ENCODE measurements at regions not wholly inside any gene's neighbourhood (a gene's known extent, or its start where the extent isn't known, plus 50 kb on each side); places are given as distances from the start of the nearest gene placed in this dataset.

- Histone ChIP-seq H3K4me3 (ENCODE audit: control insufficient read depth in 1 of 7, extremely low read depth in 1 of 7, insufficient read depth in 4 of 7, low read depth in 2 of 7, low read length in 6 of 7) (peak overlapping the region in 1 of 7 experiments; percentile 55), H3K4me1 (ENCODE audit: control extremely low read depth in 1 of 4, control insufficient read depth in 4 of 4, insufficient read depth in 4 of 4, low read length in 3 of 4) (peaks cover 6 to 33% (median 23%) of the 10 kb centered on the region in 4 experiments), H3K27me3 (replicated peaks in 2 of 5; ENCODE audit: control insufficient read depth in 4 of 5, insufficient read depth in 5 of 5, low read length in 4 of 5) (peaks cover 0 to 71% (median 12%) of the 10 kb centered on the region in 5 experiments), H3K9me3 (ENCODE audit: control extremely low read depth in 1 of 5, control insufficient read depth in 4 of 5, insufficient read depth in 2 of 5, low read depth in 1 of 5, low read length in 4 of 5) (peaks cover 0 to 2% (median 0%) of the 10 kb centered on the region in 5 experiments), H3K36me3 (ENCODE audit: control insufficient read depth in 4 of 4, insufficient read depth in 4 of 4, low read length in 3 of 4) (no peaks in the 10 kb centered on the region), H3K27ac (ENCODE audit: insufficient read depth in 1 of 2, low read depth in 1 of 2, low read length in 2 of 2, poor library complexity in 1 of 2, severe bottlenecking in 2 of 2) (no peak overlapping the region)
- CTCF ChIA-PET = no interaction called here
- POLR2A ChIA-PET = no interaction called here
- WGBS (ENCODE audit: insufficient coverage) = 10% methylated on average over 9 of the region's 9 CpGs
- DNase-seq = no peak
These were observed 79.8 kb upstream of the MEF2A start for GRCh38 chr15:99485992-99486370.

GRCh38 chr15:99486371-99487336 lies 79.1 kb upstream of the MEF2A start:
- H3K4me1 ChIP-seq (ENCODE audit: control extremely low read depth in 1 of 4, control insufficient read depth in 4 of 4, insufficient read depth in 4 of 4, low read length in 3 of 4) = peaks cover 6 to 28% (median 23%) of the 10 kb centered on the region in 4 experiments
- WGBS (ENCODE audit: insufficient coverage) = 7% methylated on average over 26 of the region's 31 CpGs
- CTCF ChIA-PET = no interaction called here
- peak in 2 of 3 donors; percentile 47 to 52 for DNase-seq
- H3K27me3 ChIP-seq (replicated peaks in 2 of 5; ENCODE audit: control insufficient read depth in 4 of 5, insufficient read depth in 5 of 5, low read length in 4 of 5) = peaks cover 0 to 73% (median 13%) of the 10 kb centered on the region in 5 experiments
- H3K36me3 ChIP-seq (ENCODE audit: control insufficient read depth in 4 of 4, insufficient read depth in 4 of 4, low read length in 3 of 4) = no peaks in the 10 kb centered on the region
- H3K27ac ChIP-seq (ENCODE audit: insufficient read depth in 1 of 2, low read depth in 1 of 2, low read length in 2 of 2, poor library complexity in 1 of 2, severe bottlenecking in 2 of 2) = no peak overlapping the region
- POLR2A ChIA-PET = no interaction called here
- H3K4me3 ChIP-seq (ENCODE audit: control insufficient read depth in 1 of 7, extremely low read depth in 1 of 7, insufficient read depth in 4 of 7, low read depth in 2 of 7, low read length in 6 of 7) = peak overlapping the region in 2 of 7 experiments; percentile 3 to 55
- H3K9me3 ChIP-seq (ENCODE audit: control extremely low read depth in 1 of 5, control insufficient read depth in 4 of 5, insufficient read depth in 2 of 5, low read depth in 1 of 5, low read length in 4 of 5) = peaks cover 0 to 2% (median 0%) of the 10 kb centered on the region in 5 experiments

- DNase-seq = no peak
- Histone ChIP-seq H3K4me1 (ENCODE audit: control extremely low read depth in 1 of 4, control insufficient read depth in 4 of 4, insufficient read depth in 4 of 4, low read length in 3 of 4) (peaks cover 6 to 25% (median 23%) of the 10 kb centered on the region in 4 experiments), H3K36me3 (ENCODE audit: control insufficient read depth in 4 of 4, insufficient read depth in 4 of 4, low read length in 3 of 4) (no peaks in the 10 kb centered on the region), H3K27ac (ENCODE audit: insufficient read depth in 1 of 2, low read depth in 1 of 2, low read length in 2 of 2, poor library complexity in 1 of 2, severe bottlenecking in 2 of 2) (no peak overlapping the region), H3K4me3 (ENCODE audit: control insufficient read depth in 1 of 7, extremely low read depth in 1 of 7, insufficient read depth in 4 of 7, low read depth in 2 of 7, low read length in 6 of 7) (peak overlapping the region in 1 of 7 experiments; percentile 55), H3K9me3 (ENCODE audit: control extremely low read depth in 1 of 5, control insufficient read depth in 4 of 5, insufficient read depth in 2 of 5, low read depth in 1 of 5, low read length in 4 of 5) (peaks cover 0 to 2% (median 0%) of the 10 kb centered on the region in 5 experiments), H3K27me3 (replicated peaks in 2 of 5; ENCODE audit: control insufficient read depth in 4 of 5, insufficient read depth in 5 of 5, low read length in 4 of 5) (peaks cover 0 to 73% (median 13%) of the 10 kb centered on the region in 5 experiments)
- ChIA-PET CTCF (no interaction called here), POLR2A (no interaction called here)
- WGBS (ENCODE audit: insufficient coverage) = 100% methylated on average over 3 of the region's 5 CpGs
These were observed 78.5 kb upstream of the MEF2A start for GRCh38 chr15:99487337-99487730.

- H3K27ac ChIP-seq (ENCODE audit: insufficient read depth in 1 of 2, low read depth in 1 of 2, low read length in 2 of 2, poor library complexity in 1 of 2, severe bottlenecking in 2 of 2) = no peak overlapping the region
- peaks cover 0 to 43% (median 5%) of the 10 kb centered on the region in 5 experiments for H3K27me3 ChIP-seq (replicated peaks in 2 of 5; ENCODE audit: control insufficient read depth in 4 of 5, insufficient read depth in 5 of 5, low read length in 4 of 5)
- no peak for DNase-seq
- ChIA-PET POLR2A (no interaction called here), CTCF (no interaction called here)
- H3K4me3 ChIP-seq (ENCODE audit: control insufficient read depth in 1 of 7, extremely low read depth in 1 of 7, insufficient read depth in 4 of 7, low read depth in 2 of 7, low read length in 6 of 7) = no peak overlapping the region
- H3K4me1 ChIP-seq (ENCODE audit: control extremely low read depth in 1 of 4, control insufficient read depth in 4 of 4, insufficient read depth in 4 of 4, low read length in 3 of 4) = peaks cover 0 to 24% (median 20%) of the 10 kb centered on the region in 4 experiments
- no peaks in the 10 kb centered on the region for H3K36me3 ChIP-seq (ENCODE audit: control insufficient read depth in 4 of 4, insufficient read depth in 4 of 4, low read length in 3 of 4)
- WGBS (ENCODE audit: insufficient coverage) = 92% methylated on average over 6 of the region's 6 CpGs
- no peaks in the 10 kb centered on the region for H3K9me3 ChIP-seq (ENCODE audit: control extremely low read depth in 1 of 5, control insufficient read depth in 4 of 5, insufficient read depth in 2 of 5, low read depth in 1 of 5, low read length in 4 of 5)
These were observed 73.5 kb upstream of the MEF2A start for GRCh38 chr15:99492275-99492674.

GRCh38 chr15:99492716-99493115 lies 73.1 kb upstream of the MEF2A start:
- Histone ChIP-seq H3K9me3 (ENCODE audit: control extremely low read depth in 1 of 5, control insufficient read depth in 4 of 5, insufficient read depth in 2 of 5, low read depth in 1 of 5, low read length in 4 of 5) (no peaks in the 10 kb centered on the region), H3K36me3 (ENCODE audit: control insufficient read depth in 4 of 4, insufficient read depth in 4 of 4, low read length in 3 of 4) (no peaks in the 10 kb centered on the region), H3K4me1 (ENCODE audit: control extremely low read depth in 1 of 4, control insufficient read depth in 4 of 4, insufficient read depth in 4 of 4, low read length in 3 of 4) (peaks cover 0 to 21% (median 18%) of the 10 kb centered on the region in 4 experiments), H3K27me3 (replicated peaks in 2 of 5; ENCODE audit: control insufficient read depth in 4 of 5, insufficient read depth in 5 of 5, low read length in 4 of 5) (peaks cover 0 to 41% (median 5%) of the 10 kb centered on the region in 5 experiments), H3K4me3 (ENCODE audit: control insufficient read depth in 1 of 7, extremely low read depth in 1 of 7, insufficient read depth in 4 of 7, low read depth in 2 of 7, low read length in 6 of 7) (no peak overlapping the region), H3K27ac (ENCODE audit: insufficient read depth in 1 of 2, low read depth in 1 of 2, low read length in 2 of 2, poor library complexity in 1 of 2, severe bottlenecking in 2 of 2) (no peak overlapping the region)
- 99% methylated on average over 7 of the region's 10 CpGs for WGBS (ENCODE audit: insufficient coverage)
- CTCF ChIA-PET = no interaction called here
- POLR2A ChIA-PET = no interaction called here
- DNase-seq = no peak

GRCh38 chr15:99493461-99493860 lies 72.3 kb upstream of the MEF2A start:
- Histone ChIP-seq H3K4me3 (ENCODE audit: control insufficient read depth in 1 of 7, extremely low read depth in 1 of 7, insufficient read depth in 4 of 7, low read depth in 2 of 7, low read length in 6 of 7) (no peak overlapping the region), H3K27ac (ENCODE audit: insufficient read depth in 1 of 2, low read depth in 1 of 2, low read length in 2 of 2, poor library complexity in 1 of 2, severe bottlenecking in 2 of 2) (no peak overlapping the region), H3K27me3 (replicated peaks in 2 of 5; ENCODE audit: control insufficient read depth in 4 of 5, insufficient read depth in 5 of 5, low read length in 4 of 5) (peaks cover 0 to 41% (median 5%) of the 10 kb centered on the region in 5 experiments), H3K36me3 (ENCODE audit: control insufficient read depth in 4 of 4, insufficient read depth in 4 of 4, low read length in 3 of 4) (no peaks in the 10 kb centered on the region), H3K4me1 (ENCODE audit: control extremely low read depth in 1 of 4, control insufficient read depth in 4 of 4, insufficient read depth in 4 of 4, low read length in 3 of 4) (peaks cover 0 to 21% (median 18%) of the 10 kb centered on the region in 4 experiments), H3K9me3 (ENCODE audit: control extremely low read depth in 1 of 5, control insufficient read depth in 4 of 5, insufficient read depth in 2 of 5, low read depth in 1 of 5, low read length in 4 of 5) (peaks cover 0 to 3% (median 0%) of the 10 kb centered on the region in 5 experiments)
- 97% methylated on average over 7 of the region's 11 CpGs for WGBS (ENCODE audit: insufficient coverage)
- ChIA-PET CTCF (interaction anchor here (1.4 kb wide), 1 partner anchor 14 kb away, joined by 4 read pairs; no protein-coding TSS in a partner anchor), POLR2A (no interaction called here)
- DNase-seq = no peak

All from common myeloid progenitor, CD34-positive (primary cell).